Activated CD4-positive, alpha-beta T cell treated with anti-CD3 and anti-CD28 coated beads, Interleukin-2, amount 10 ng/mL, durations not matched to agents 7 days and 5 days (primary cell): ENCODE measurements at regions not wholly inside any gene's neighbourhood (a gene's known extent, or its start where the extent isn't known, plus 50 kb on each side); places are given as distances from the start of the nearest gene placed in this dataset.

ENCODE experiments used
- CTCF ChIA-PET: fragments of 350-600 bp; sonication (Branson Sonifier 250); formaldehyde crosslinking; loops from one replicate; lab custom pipeline; 2021; ENCODE audit warnings: antibody characterized with exemption; lab: Charles Lee
- POLR2A ChIA-PET: fragments of 350-600 bp; sonication (Branson Sonifier 250); formaldehyde crosslinking; loops from one replicate; lab custom pipeline; 2021; ENCODE audit warnings: antibody characterized with exemption; lab: Charles Lee
- DNase-seq: peaks from one replicate; pipeline ENCODE4 v3.0.0-alpha.2; 2020
- H3K27ac Mint-ChIP-seq: one replicate; pipeline ENCODE4 v1.8.0; 2021; ENCODE audit warnings: mild to moderate bottlenecking, moderate library complexity, mixed read lengths
- H3K27me3 Mint-ChIP-seq: one replicate; pipeline ENCODE4 v1.8.0; 2021; ENCODE audit warnings: mixed read lengths
- H3K36me3 Mint-ChIP-seq: one replicate; pipeline ENCODE4 v1.8.0; 2021; ENCODE audit warnings: low read depth, mixed read lengths
- H3K4me1 Mint-ChIP-seq: one replicate; pipeline ENCODE4 v1.8.0; 2021; ENCODE audit warnings: mixed read lengths
- H3K4me3 Mint-ChIP-seq: one replicate; pipeline ENCODE4 v1.8.0; 2021; ENCODE audit warnings: mild to moderate bottlenecking, moderate library complexity, mixed read lengths
- H3K9me3 Mint-ChIP-seq: one replicate; pipeline ENCODE4 v1.8.0; 2021; ENCODE audit warnings: mixed read lengths

- H3K27me3 Mint-ChIP-seq: no peaks in the 10 kb centered on the region
- DNase-seq: no peak
- ChIA-PET POLR2A (no interaction called here), CTCF (no interaction called here)
- H3K36me3 Mint-ChIP-seq: no peaks in the 10 kb centered on the region
- H3K27ac Mint-ChIP-seq: no peak overlapping the region
- H3K4me1 Mint-ChIP-seq: no peaks in the 10 kb centered on the region
- no peak overlapping the region for H3K4me3 Mint-ChIP-seq
- no peaks in the 10 kb centered on the region for H3K9me3 Mint-ChIP-seq
These were observed 250.7 kb downstream of the KCTD12 start for GRCh38 chr13:76635232-76636230.

DNA sequence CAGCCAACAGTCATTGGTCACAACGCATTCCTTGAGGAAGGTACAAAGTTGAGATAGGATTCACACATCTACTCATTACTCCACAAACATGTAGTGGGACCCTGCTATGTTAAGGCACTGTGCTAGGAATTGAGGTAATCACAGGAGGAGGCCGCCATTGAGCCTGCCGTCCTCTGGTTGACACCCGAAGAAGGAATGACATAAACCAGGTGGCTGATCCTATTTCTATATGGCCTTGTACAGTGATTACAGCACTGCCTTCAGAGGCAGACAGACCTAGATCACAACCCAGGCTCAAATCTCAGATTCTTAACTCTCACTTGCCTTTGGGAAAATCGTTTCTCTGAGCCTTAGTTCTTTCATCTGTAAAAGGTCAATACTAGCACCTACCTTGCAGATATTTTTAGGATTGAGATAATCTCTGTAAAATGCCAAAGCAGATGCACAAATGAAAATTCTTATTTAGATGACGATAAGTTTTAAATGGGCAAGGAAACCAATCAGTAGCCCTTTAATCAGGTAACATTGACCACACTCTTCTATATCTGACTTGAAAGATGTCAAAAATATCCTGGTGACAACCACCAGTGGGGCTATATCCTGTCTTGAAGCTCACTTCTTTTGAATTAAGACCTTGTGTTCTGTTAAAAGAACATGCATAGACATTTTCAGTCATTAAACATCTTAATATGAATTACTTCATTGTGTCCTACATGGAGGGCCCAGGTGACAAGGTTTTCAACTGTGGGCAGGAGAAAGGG lies 251.6 kb downstream of the KCTD12 start:
- H3K4me1 Mint-ChIP-seq: no peaks in the 10 kb centered on the region
- H3K27ac Mint-ChIP-seq: no peak overlapping the region
- H3K27me3 Mint-ChIP-seq: no peaks in the 10 kb centered on the region
- ChIA-PET CTCF (no interaction called here), POLR2A (no interaction called here)
- H3K9me3 Mint-ChIP-seq: no peaks in the 10 kb centered on the region
- no peaks in the 10 kb centered on the region for H3K36me3 Mint-ChIP-seq
- no peak overlapping the region for H3K4me3 Mint-ChIP-seq
- no peak for DNase-seq

DNA sequence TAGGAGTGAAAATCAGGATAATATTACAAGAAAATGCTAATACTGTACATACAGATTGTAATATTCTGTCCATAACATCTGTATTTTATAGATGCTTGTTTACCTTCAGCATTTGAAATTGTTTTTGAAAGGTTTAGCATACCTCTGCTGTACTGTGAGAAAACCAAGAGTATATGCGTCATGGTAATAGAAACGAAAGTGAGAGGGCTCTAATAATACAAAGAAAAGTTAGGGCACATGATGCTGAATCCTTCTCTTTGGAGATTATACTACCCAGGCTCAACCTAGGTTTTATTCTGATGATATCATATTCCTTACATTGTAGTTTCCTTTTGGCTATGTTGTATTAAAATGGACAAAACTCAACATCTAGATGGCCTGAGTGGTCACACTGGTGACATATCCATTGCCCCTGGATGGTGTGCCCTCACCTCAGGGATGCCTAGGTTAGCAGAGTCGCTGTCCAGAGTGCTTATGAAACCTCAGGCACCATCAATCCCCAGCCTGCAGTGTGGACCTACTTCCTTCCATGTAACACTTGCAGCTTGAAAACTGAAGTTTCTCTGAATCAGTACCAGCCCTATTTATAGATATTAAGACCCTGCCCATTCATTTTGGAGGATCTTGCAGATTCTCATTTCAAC lies 253.7 kb downstream of the KCTD12 start:
- no peak overlapping the region for H3K27ac Mint-ChIP-seq
- DNase-seq: no peak
- no peaks in the 10 kb centered on the region for H3K9me3 Mint-ChIP-seq
- H3K4me1 Mint-ChIP-seq: no peaks in the 10 kb centered on the region
- H3K36me3 Mint-ChIP-seq: no peaks in the 10 kb centered on the region
- CTCF ChIA-PET: no interaction called here
- POLR2A ChIA-PET: no interaction called here
- no peak overlapping the region for H3K4me3 Mint-ChIP-seq
- H3K27me3 Mint-ChIP-seq: no peaks in the 10 kb centered on the region

GRCh38 chr13:76630629-76631230 lies 255.5 kb downstream of the KCTD12 start:
- POLR2A ChIA-PET: no interaction called here
- H3K4me1 Mint-ChIP-seq: no peaks in the 10 kb centered on the region
- no peaks in the 10 kb centered on the region for H3K36me3 Mint-ChIP-seq
- H3K27ac Mint-ChIP-seq: no peak overlapping the region
- no peaks in the 10 kb centered on the region for H3K9me3 Mint-ChIP-seq
- no peak overlapping the region for H3K4me3 Mint-ChIP-seq
- DNase-seq: no peak
- no peaks in the 10 kb centered on the region for H3K27me3 Mint-ChIP-seq
- CTCF ChIA-PET: no interaction called here

GRCh38 chr13:76622315-76623040 lies 263.7 kb downstream of the KCTD12 start:
- CTCF ChIA-PET: no interaction called here
- no peak for DNase-seq
- Mint-ChIP-seq H3K4me1 (no peaks in the 10 kb centered on the region), H3K27ac (no peak overlapping the region), H3K27me3 (peaks cover 9% of the 10 kb centered on the region), H3K36me3 (no peaks in the 10 kb centered on the region), H3K9me3 (peaks cover 3% of the 10 kb centered on the region), H3K4me3 (no peak overlapping the region)
- POLR2A ChIA-PET: no interaction called here

GRCh38 chr13:76621705-76622104 lies 264.5 kb downstream of the KCTD12 start:
- no peak for DNase-seq
- Mint-ChIP-seq H3K9me3 (peaks cover 3% of the 10 kb centered on the region), H3K27me3 (peaks cover 9% of the 10 kb centered on the region), H3K27ac (no peak overlapping the region), H3K4me3 (no peak overlapping the region), H3K36me3 (no peaks in the 10 kb centered on the region), H3K4me1 (no peaks in the 10 kb centered on the region)
- POLR2A ChIA-PET: no interaction called here
- CTCF ChIA-PET: no interaction called here

GRCh38 chr13:76620036-76620435 lies 266.2 kb downstream of the KCTD12 start:
- ChIA-PET POLR2A (no interaction called here), CTCF (no interaction called here)
- H3K27me3 Mint-ChIP-seq: peaks cover 9% of the 10 kb centered on the region
- no peaks in the 10 kb centered on the region for H3K36me3 Mint-ChIP-seq
- DNase-seq: no peak
- H3K9me3 Mint-ChIP-seq: peaks cover 3% of the 10 kb centered on the region
- no peak overlapping the region for H3K27ac Mint-ChIP-seq
- no peaks in the 10 kb centered on the region for H3K4me1 Mint-ChIP-seq
- H3K4me3 Mint-ChIP-seq: no peak overlapping the region

DNA sequence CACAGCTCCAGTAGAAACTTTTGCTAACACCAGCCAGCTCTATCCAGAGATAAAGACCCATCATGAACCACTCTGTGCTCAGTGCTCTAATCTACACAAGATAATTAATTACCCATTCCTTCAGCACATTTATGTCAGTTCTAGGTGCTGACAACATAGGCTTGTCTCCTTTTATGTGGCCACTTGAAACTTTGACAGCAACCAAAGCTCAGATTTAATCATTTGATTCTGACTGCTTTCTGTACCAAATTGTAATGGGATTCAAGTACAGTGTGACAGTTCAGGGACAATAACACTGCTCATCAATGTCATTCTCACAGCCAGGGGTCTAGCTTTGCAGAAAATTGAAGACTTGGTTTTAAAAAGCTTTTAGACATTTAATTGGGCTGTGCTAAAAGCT lies 266.6 kb downstream of the KCTD12 start:
- ChIA-PET CTCF (no interaction called here), POLR2A (no interaction called here)
- Mint-ChIP-seq H3K27ac (no peak overlapping the region), H3K4me1 (no peaks in the 10 kb centered on the region), H3K27me3 (peaks cover 9% of the 10 kb centered on the region), H3K36me3 (no peaks in the 10 kb centered on the region), H3K9me3 (peaks cover 3% of the 10 kb centered on the region), H3K4me3 (no peak overlapping the region)
- no peak for DNase-seq

DNA sequence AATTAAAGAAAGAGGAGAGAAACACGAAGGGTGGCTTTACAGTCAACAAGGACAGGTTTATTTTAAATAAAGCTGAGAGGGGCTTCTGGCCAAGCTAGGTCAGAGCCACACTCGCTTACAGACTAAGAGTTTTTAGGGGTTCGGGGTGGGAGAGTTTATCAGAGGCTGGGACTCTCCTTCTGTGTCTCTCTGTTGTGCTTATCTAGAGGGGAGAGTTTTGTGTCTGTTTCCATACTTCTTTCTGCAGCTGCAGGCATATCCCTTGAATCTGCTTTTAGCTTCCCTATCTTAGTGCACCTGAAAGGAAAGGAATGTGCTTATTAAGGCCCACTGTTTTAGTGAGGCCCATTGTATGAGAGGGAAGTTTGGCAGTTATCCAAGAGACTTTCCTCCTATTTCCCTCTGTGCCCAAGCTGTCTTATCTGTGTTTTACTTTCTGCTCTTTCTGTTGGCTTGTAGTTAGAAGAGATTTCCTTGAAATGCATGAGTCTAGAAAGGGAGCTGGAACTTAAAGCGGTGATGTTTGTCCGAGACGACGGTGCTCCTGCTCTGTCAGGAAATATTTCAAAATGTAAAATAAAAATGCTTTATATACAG lies 275.3 kb downstream of the KCTD12 start:
- ChIA-PET POLR2A (no interaction called here), CTCF (no interaction called here)
- no peak for DNase-seq
- no peaks in the 10 kb centered on the region for H3K36me3 Mint-ChIP-seq
- no peaks in the 10 kb centered on the region for H3K4me1 Mint-ChIP-seq
- H3K27me3 Mint-ChIP-seq: no peaks in the 10 kb centered on the region
- H3K4me3 Mint-ChIP-seq: no peak overlapping the region
- no peaks in the 10 kb centered on the region for H3K9me3 Mint-ChIP-seq
- H3K27ac Mint-ChIP-seq: no peak overlapping the region

GRCh38 chr13:76609643-76610042 lies 276.6 kb downstream of the KCTD12 start:
- no peaks in the 10 kb centered on the region for H3K27me3 Mint-ChIP-seq
- H3K27ac Mint-ChIP-seq: no peak overlapping the region
- no peaks in the 10 kb centered on the region for H3K9me3 Mint-ChIP-seq
- no peaks in the 10 kb centered on the region for H3K4me1 Mint-ChIP-seq
- H3K36me3 Mint-ChIP-seq: no peaks in the 10 kb centered on the region
- DNase-seq: no peak
- no peak overlapping the region for H3K4me3 Mint-ChIP-seq
- POLR2A ChIA-PET: no interaction called here
- CTCF ChIA-PET: no interaction called here

GRCh38 chr13:76607866-76608265 lies 278.3 kb downstream of the KCTD12 start:
- DNase-seq: no peak
- no peaks in the 10 kb centered on the region for H3K27me3 Mint-ChIP-seq
- CTCF ChIA-PET: no interaction called here

GRCh38 chr13:76600081-76600480 lies 286.1 kb downstream of the KCTD12 start:
- Mint-ChIP-seq H3K4me1 (no peaks in the 10 kb centered on the region), H3K4me3 (no peak overlapping the region), H3K27me3 (no peaks in the 10 kb centered on the region), H3K9me3 (no peaks in the 10 kb centered on the region), H3K27ac (no peak overlapping the region), H3K36me3 (no peaks in the 10 kb centered on the region)
- DNase-seq: no peak
- CTCF ChIA-PET: interaction anchor here (0.6 kb wide), 1 partner anchor 925 kb away, joined by 3 read pairs; no protein-coding TSS in a partner anchor
- POLR2A ChIA-PET: no interaction called here

More at GRCh38 chr13:76607866-76608265, 278.3 kb downstream of the KCTD12 start:
- no peaks in the 10 kb centered on the region for H3K4me1 Mint-ChIP-seq
- POLR2A ChIA-PET: no interaction called here
- no peaks in the 10 kb centered on the region for H3K36me3 Mint-ChIP-seq
- no peaks in the 10 kb centered on the region for H3K9me3 Mint-ChIP-seq
- no peak overlapping the region for H3K4me3 Mint-ChIP-seq
- no peak overlapping the region for H3K27ac Mint-ChIP-seq
